ENCODE measurements at regions not wholly inside any gene's neighbourhood (a gene's known extent, or its start where the extent isn't known, plus 50 kb on each side); places are given as distances from the start of the nearest gene placed in this dataset.

- H3K4me1 ChIP-seq (ENCODE audit: insufficient read depth, low read length, severe bottlenecking): peaks cover 5% of the 10 kb centered on the region
- no peaks in the 10 kb centered on the region for H3K27me3 ChIP-seq (ENCODE audit: insufficient read depth, low read length)
- no peaks in the 10 kb centered on the region for H4K20me1 ChIP-seq (ENCODE audit: insufficient read depth, low read length)
- no peaks in the 10 kb centered on the region for H3K9me2 ChIP-seq (ENCODE audit: low read depth, low read length)
- H3K9ac ChIP-seq (ENCODE audit: low read length): no peak overlapping the region
- no peaks in the 10 kb centered on the region for H3K36me3 ChIP-seq (ENCODE audit: insufficient read depth, low read length)
- TF ChIP-seq EZH2 (IDR thresholded peaks at IDR 0.05; ENCODE audit: borderline replicate concordance, low read length): no peak
- TF ChIP-seq, protein P1, sequence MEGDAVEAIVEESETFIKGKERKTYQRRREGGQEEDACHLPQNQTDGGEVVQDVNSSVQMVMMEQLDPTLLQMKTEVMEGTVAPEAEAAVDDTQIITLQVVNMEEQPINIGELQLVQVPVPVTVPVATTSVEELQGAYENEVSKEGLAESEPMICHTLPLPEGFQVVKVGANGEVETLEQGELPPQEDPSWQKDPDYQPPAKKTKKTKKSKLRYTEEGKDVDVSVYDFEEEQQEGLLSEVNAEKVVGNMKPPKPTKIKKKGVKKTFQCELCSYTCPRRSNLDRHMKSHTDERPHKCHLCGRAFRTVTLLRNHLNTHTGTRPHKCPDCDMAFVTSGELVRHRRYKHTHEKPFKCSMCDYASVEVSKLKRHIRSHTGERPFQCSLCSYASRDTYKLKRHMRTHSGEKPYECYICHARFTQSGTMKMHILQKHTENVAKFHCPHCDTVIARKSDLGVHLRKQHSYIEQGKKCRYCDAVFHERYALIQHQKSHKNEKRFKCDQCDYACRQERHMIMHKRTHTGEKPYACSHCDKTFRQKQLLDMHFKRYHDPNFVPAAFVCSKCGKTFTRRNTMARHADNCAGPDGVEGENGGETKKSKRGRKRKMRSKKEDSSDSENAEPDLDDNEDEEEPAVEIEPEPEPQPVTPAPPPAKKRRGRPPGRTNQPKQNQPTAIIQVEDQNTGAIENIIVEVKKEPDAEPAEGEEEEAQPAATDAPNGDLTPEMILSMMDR (IDR thresholded peaks at IDR 0.05; ENCODE audit: low read length): no peak
- no peaks in the 10 kb centered on the region for H3F3A ChIP-seq (ENCODE audit: insufficient read depth, low read length)
- no peak overlapping the region for H3K27ac ChIP-seq (ENCODE audit: low read depth, low read length, poor library complexity, severe bottlenecking)
- peak overlapping the region; percentile 83; the same call in 1 of the 2 replicates for H2AFZ ChIP-seq (ENCODE audit: low read length)
- H3K4me3 ChIP-seq (ENCODE audit: low read depth, low read length, poor library complexity, severe bottlenecking): no peak overlapping the region
- no peaks in the 10 kb centered on the region for H3K9me3 ChIP-seq (ENCODE audit: low read length)
- no peaks in the 10 kb centered on the region for H3K79me2 ChIP-seq (ENCODE audit: insufficient read depth, low read length)
- no peak overlapping the region for H3K4me2 ChIP-seq (ENCODE audit: low read length)
Observed at GRCh38 chr6:140912686-140913085, 1220.0 kb upstream of the GJE1 start.

DNA sequence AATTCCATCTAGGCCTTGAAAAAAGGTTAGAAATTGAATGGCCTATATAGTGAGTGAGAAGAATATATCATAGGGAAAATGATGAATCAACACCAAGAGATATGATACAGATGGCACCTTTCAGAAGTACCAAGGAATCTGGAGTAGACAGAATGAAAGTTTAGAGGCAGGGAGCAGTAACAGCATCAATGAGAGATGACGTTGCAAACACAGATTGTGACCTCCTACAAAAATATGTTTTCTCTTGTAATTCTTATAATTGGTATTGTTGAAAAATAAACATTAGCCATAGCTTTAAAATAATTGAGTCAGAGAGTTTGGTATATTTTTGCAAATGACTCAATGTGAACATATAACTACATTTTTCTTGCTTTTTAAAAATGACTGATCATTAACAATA lies 1223.1 kb upstream of the GJE1 start:
- H3K27ac ChIP-seq (ENCODE audit: low read depth, low read length, poor library complexity, severe bottlenecking): no peak overlapping the region
- no peak overlapping the region for H3K9ac ChIP-seq (ENCODE audit: low read length)
- TF ChIP-seq, protein P1 (IDR thresholded peaks at IDR 0.05; ENCODE audit: low read length): no peak
- no peak for TF ChIP-seq EZH2 (IDR thresholded peaks at IDR 0.05; ENCODE audit: borderline replicate concordance, low read length)
- H3K4me2 ChIP-seq (ENCODE audit: low read length): no peak overlapping the region
- no peaks in the 10 kb centered on the region for H3K27me3 ChIP-seq (ENCODE audit: insufficient read depth, low read length)
- H3K36me3 ChIP-seq (ENCODE audit: insufficient read depth, low read length): no peaks in the 10 kb centered on the region
- H3K4me1 ChIP-seq (ENCODE audit: insufficient read depth, low read length, severe bottlenecking): no peaks in the 10 kb centered on the region
- H2AFZ ChIP-seq (ENCODE audit: low read length): no peak overlapping the region
- no peaks in the 10 kb centered on the region for H3K9me2 ChIP-seq (ENCODE audit: low read depth, low read length)
- no peaks in the 10 kb centered on the region for H3F3A ChIP-seq (ENCODE audit: insufficient read depth, low read length)
- no peaks in the 10 kb centered on the region for H4K20me1 ChIP-seq (ENCODE audit: insufficient read depth, low read length)
- no peaks in the 10 kb centered on the region for H3K9me3 ChIP-seq (ENCODE audit: low read length)
- no peak overlapping the region for H3K4me3 ChIP-seq (ENCODE audit: low read depth, low read length, poor library complexity, severe bottlenecking)
- no peaks in the 10 kb centered on the region for H3K79me2 ChIP-seq (ENCODE audit: insufficient read depth, low read length)

- no peak overlapping the region for H2AFZ ChIP-seq (ENCODE audit: low read length)
- no peaks in the 10 kb centered on the region for H3K36me3 ChIP-seq (ENCODE audit: insufficient read depth, low read length)
- no peaks in the 10 kb centered on the region for H3K27me3 ChIP-seq (ENCODE audit: insufficient read depth, low read length)
- no peaks in the 10 kb centered on the region for H3K9me2 ChIP-seq (ENCODE audit: low read depth, low read length)
- no peaks in the 10 kb centered on the region for H3K4me1 ChIP-seq (ENCODE audit: insufficient read depth, low read length, severe bottlenecking)
- no peaks in the 10 kb centered on the region for H3K9me3 ChIP-seq (ENCODE audit: low read length)
- no peak overlapping the region for H3K27ac ChIP-seq (ENCODE audit: low read depth, low read length, poor library complexity, severe bottlenecking)
- no peaks in the 10 kb centered on the region for H3K79me2 ChIP-seq (ENCODE audit: insufficient read depth, low read length)
- H4K20me1 ChIP-seq (ENCODE audit: insufficient read depth, low read length): no peaks in the 10 kb centered on the region
- no peak for TF ChIP-seq EZH2 (IDR thresholded peaks at IDR 0.05; ENCODE audit: borderline replicate concordance, low read length)
- TF ChIP-seq, protein P1 (IDR thresholded peaks at IDR 0.05; ENCODE audit: low read length): no peak
- H3F3A ChIP-seq (ENCODE audit: insufficient read depth, low read length): no peaks in the 10 kb centered on the region
- H3K4me2 ChIP-seq (ENCODE audit: low read length): no peak overlapping the region
- H3K4me3 ChIP-seq (ENCODE audit: low read depth, low read length, poor library complexity, severe bottlenecking): no peak overlapping the region
- no peak overlapping the region for H3K9ac ChIP-seq (ENCODE audit: low read length)
Observed at GRCh38 chr6:140909156-140909555, 1223.6 kb upstream of the GJE1 start.
